Neural crest cell (in vitro differentiated cells): ENCODE measurements at regions not wholly inside any gene's neighbourhood (a gene's known extent, or its start where the extent isn't known, plus 50 kb on each side); places are given as distances from the start of the nearest gene placed in this dataset.

Source experiments
- DNase-seq: peaks from one replicate; pipeline ENCODE4 v3.0.0; 2021; ENCODE audit warnings: low read depth, mixed read lengths, low spot score
- H3K27ac Mint-ChIP-seq: one replicate; pipeline ENCODE4 v1.8.0; 2021; ENCODE audit warnings: mild to moderate bottlenecking, mixed read lengths; ENCODE audit not compliant: unreplicated experiment
- H3K27me3 Mint-ChIP-seq: 2 replicates; pipeline ENCODE4 v1.8.0; 2021; ENCODE audit warnings: low read depth, mild to moderate bottlenecking, mixed read lengths
- H3K36me3 Mint-ChIP-seq: 2 replicates; pipeline ENCODE4 v1.8.0; 2021; ENCODE audit warnings: low read depth, mild to moderate bottlenecking, mixed read lengths
- H3K4me1 Mint-ChIP-seq: 2 replicates; pipeline ENCODE4 v1.8.0; 2021; ENCODE audit warnings: mixed read lengths
- H3K4me3 Mint-ChIP-seq: one replicate; pipeline ENCODE4 v1.8.0; 2021; ENCODE audit warnings: mild to moderate bottlenecking, mixed read lengths
- H3K9me3 Mint-ChIP-seq: 2 replicates; pipeline ENCODE4 v1.8.0; 2021; ENCODE audit warnings: mixed read lengths
- CTCF ChIP-seq: fragments of 200-600 bp; sonication (generic); conservative IDR thresholded peaks from 2 replicates; pipeline ENCODE4 v1.5.0; 2021; ENCODE audit warnings: antibody characterized with exemption, mild to moderate bottlenecking

GRCh38 chr10:18984531-18984930, 64.1 kb upstream of the MALRD1 start:
- Mint-ChIP-seq H3K36me3 (peaks cover 7% of the 10 kb centered on the region), H3K4me1 (no peaks in the 10 kb centered on the region), H3K27ac (no peak overlapping the region), H3K9me3 (peaks cover 8% of the 10 kb centered on the region), H3K27me3 (no peaks in the 10 kb centered on the region), H3K4me3 (no peak overlapping the region)
- TF ChIP-seq CTCF = no peak
- DNase-seq = no peak

- Mint-ChIP-seq H3K4me3 (no peak overlapping the region), H3K36me3 (peaks cover 7% of the 10 kb centered on the region), H3K4me1 (no peaks in the 10 kb centered on the region), H3K9me3 (peaks cover 12% of the 10 kb centered on the region), H3K27ac (no peak overlapping the region), H3K27me3 (no peaks in the 10 kb centered on the region)
- DNase-seq = no peak
- TF ChIP-seq CTCF = no peak
Measured at GRCh38 chr10:18988338-18988737, 60.3 kb upstream of the MALRD1 start.
